ENCODE measurements at regions not wholly inside any gene's neighbourhood (a gene's known extent, or its start where the extent isn't known, plus 50 kb on each side); places are given as distances from the start of the nearest gene placed in this dataset.

- H3K4me3 ChIP-seq (ENCODE audit: low read depth, low read length), result no peak overlapping the region
- H3K27me3 ChIP-seq (ENCODE audit: control insufficient read depth, insufficient read depth, low read length), result no peaks in the 10 kb centered on the region
- H3K4me1 ChIP-seq (ENCODE audit: control insufficient read depth, insufficient read depth, low read length), result no peaks in the 10 kb centered on the region
- no peak for DNase-seq (ENCODE audit: low read depth in 4 of 6, low spot score in 6 of 6)
- H3K36me3 ChIP-seq (ENCODE audit: control insufficient read depth, insufficient read depth, low read length), result no peaks in the 10 kb centered on the region
- no peak overlapping the region for H3K27ac ChIP-seq (ENCODE audit: low read depth, low read length)
- WGBS (ENCODE audit: insufficient coverage), result 83% methylated on average over 4 of the region's 10 CpGs
- no peaks in the 10 kb centered on the region for H3K9me3 ChIP-seq (ENCODE audit: control insufficient read depth, insufficient read depth, low read length)
These were observed 335.3 kb downstream of the FGFR2 start for GRCh38 chr10:121262774-121263430.

DNA sequence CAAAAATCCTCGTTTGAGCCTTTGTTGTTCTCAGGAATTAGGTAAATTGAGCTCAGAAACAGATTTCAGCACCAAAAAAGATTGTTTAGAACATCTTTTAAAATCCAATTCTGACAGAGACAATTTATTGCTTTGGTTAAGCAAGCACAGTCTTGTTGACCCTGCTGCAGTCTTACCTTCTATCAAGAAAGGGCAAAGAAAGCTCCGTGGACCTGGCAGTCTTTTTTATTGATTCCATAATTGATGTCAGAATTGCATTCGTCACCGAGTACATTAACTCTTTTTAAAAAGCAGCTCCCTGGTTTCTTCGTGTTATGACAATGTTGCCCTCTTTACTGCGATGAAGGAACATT, 334.8 kb downstream of the FGFR2 start:
- WGBS (ENCODE audit: insufficient coverage), result 56% methylated on average over 1 of the region's 6 CpGs
- no peak overlapping the region for H3K27ac ChIP-seq (ENCODE audit: low read depth, low read length)
- no peaks in the 10 kb centered on the region for H3K4me1 ChIP-seq (ENCODE audit: control insufficient read depth, insufficient read depth, low read length)
- H3K4me3 ChIP-seq (ENCODE audit: low read depth, low read length), result no peak overlapping the region
- no peaks in the 10 kb centered on the region for H3K27me3 ChIP-seq (ENCODE audit: control insufficient read depth, insufficient read depth, low read length)
- no peaks in the 10 kb centered on the region for H3K9me3 ChIP-seq (ENCODE audit: control insufficient read depth, insufficient read depth, low read length)
- no peaks in the 10 kb centered on the region for H3K36me3 ChIP-seq (ENCODE audit: control insufficient read depth, insufficient read depth, low read length)
- peak in 1 of 6 donors; percentile 32 for DNase-seq (ENCODE audit: low read depth in 4 of 6, low spot score in 6 of 6)

GRCh38 chr10:121265360-121266123, 332.7 kb downstream of the FGFR2 start:
- Histone ChIP-seq H3K27me3 (ENCODE audit: control insufficient read depth, insufficient read depth, low read length) (no peaks in the 10 kb centered on the region), H3K27ac (ENCODE audit: low read depth, low read length) (no peak overlapping the region), H3K4me3 (ENCODE audit: low read depth, low read length) (no peak overlapping the region), H3K36me3 (ENCODE audit: control insufficient read depth, insufficient read depth, low read length) (no peaks in the 10 kb centered on the region), H3K4me1 (ENCODE audit: control insufficient read depth, insufficient read depth, low read length) (no peaks in the 10 kb centered on the region), H3K9me3 (ENCODE audit: control insufficient read depth, insufficient read depth, low read length) (no peaks in the 10 kb centered on the region)
- 74% methylated on average over 4 of the region's 6 CpGs for WGBS (ENCODE audit: insufficient coverage)
- no peak for DNase-seq (ENCODE audit: low read depth in 4 of 6, low spot score in 6 of 6)

- Histone ChIP-seq H3K9me3 (ENCODE audit: control insufficient read depth, insufficient read depth, low read length) (no peaks in the 10 kb centered on the region), H3K4me1 (ENCODE audit: control insufficient read depth, insufficient read depth, low read length) (no peaks in the 10 kb centered on the region), H3K4me3 (ENCODE audit: low read depth, low read length) (no peak overlapping the region), H3K36me3 (ENCODE audit: control insufficient read depth, insufficient read depth, low read length) (no peaks in the 10 kb centered on the region), H3K27ac (ENCODE audit: low read depth, low read length) (no peak overlapping the region), H3K27me3 (ENCODE audit: control insufficient read depth, insufficient read depth, low read length) (no peaks in the 10 kb centered on the region)
- 72% methylated on average over 4 of the region's 5 CpGs for WGBS (ENCODE audit: insufficient coverage)
- no peak for DNase-seq (ENCODE audit: low read depth in 4 of 6, low spot score in 6 of 6)
These were observed 331.9 kb downstream of the FGFR2 start for GRCh38 chr10:121266370-121266769.

DNA sequence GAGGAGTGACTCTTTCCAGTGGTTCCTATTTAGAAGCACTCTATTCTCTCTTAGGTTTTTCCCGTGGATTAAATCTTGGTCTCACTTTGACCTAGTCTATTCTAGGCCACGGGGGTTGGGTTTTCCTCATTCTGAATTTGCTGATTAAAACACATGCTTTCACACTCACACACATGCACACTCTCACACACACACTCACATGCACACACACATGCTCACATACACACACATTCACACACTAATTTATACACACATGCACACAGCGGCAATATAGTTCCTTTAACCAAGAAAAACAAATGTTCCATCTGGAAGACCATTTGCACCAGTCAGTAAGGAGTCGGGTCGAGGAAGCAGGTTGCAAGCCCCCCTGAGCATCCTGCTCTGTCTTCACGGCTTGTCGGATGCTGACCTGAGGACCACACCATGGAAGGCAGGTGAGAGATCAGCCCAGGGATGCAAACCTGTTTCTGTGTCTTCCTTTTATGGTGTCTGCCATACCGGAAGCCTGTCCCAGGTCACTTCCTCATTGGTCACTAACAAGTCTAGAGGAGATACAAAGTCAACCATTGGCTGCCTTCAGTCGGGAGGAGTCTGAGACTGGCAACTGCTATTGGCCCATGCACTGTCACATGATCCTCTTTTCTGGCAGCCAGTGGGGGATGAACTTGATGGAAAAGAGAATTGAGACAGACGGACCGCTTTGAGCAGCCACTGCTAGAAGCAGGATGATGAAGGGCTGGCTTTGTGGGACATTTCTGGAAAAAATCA, 330.8 kb downstream of the FGFR2 start:
- H3K9me3 ChIP-seq (ENCODE audit: control insufficient read depth, insufficient read depth, low read length), result no peaks in the 10 kb centered on the region
- no peak for DNase-seq (ENCODE audit: low read depth in 4 of 6, low spot score in 6 of 6)
- 90% methylated on average over 6 of the region's 11 CpGs for WGBS (ENCODE audit: insufficient coverage)
- no peaks in the 10 kb centered on the region for H3K36me3 ChIP-seq (ENCODE audit: control insufficient read depth, insufficient read depth, low read length)
- H3K27ac ChIP-seq (ENCODE audit: low read depth, low read length), result no peak overlapping the region
- H3K4me3 ChIP-seq (ENCODE audit: low read depth, low read length), result no peak overlapping the region
- H3K27me3 ChIP-seq (ENCODE audit: control insufficient read depth, insufficient read depth, low read length), result no peaks in the 10 kb centered on the region
- no peaks in the 10 kb centered on the region for H3K4me1 ChIP-seq (ENCODE audit: control insufficient read depth, insufficient read depth, low read length)

DNA sequence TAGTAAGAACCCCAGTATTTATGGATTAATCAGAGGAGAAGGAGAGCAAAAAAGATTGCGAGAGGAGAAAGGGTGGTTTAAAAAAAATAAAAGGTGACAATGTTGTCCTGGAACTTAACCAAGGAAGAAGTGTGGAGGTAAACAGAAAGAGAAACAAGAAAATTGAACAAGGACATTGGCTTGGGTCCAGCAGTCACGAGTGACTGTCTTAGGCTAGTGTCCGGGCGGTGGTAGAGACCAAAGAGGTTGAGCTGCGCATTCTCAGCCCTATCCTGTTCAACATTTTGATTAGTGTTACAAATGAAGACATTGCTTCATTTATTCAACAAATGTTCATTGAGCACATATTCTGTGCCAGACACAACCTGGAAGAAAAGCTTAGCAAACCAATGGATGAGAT, 329.9 kb downstream of the FGFR2 start:
- H3K4me1 ChIP-seq (ENCODE audit: control insufficient read depth, insufficient read depth, low read length), result no peaks in the 10 kb centered on the region
- WGBS (ENCODE audit: insufficient coverage), result 76% methylated on average over 3 of the region's 5 CpGs
- no peaks in the 10 kb centered on the region for H3K27me3 ChIP-seq (ENCODE audit: control insufficient read depth, insufficient read depth, low read length)

GRCh38 chr10:121268863-121269432, 329.3 kb downstream of the FGFR2 start:
- DNase-seq (ENCODE audit: low read depth in 4 of 6, low spot score in 6 of 6), result no peak
- no peak overlapping the region for H3K27ac ChIP-seq (ENCODE audit: low read depth, low read length)
- no peaks in the 10 kb centered on the region for H3K27me3 ChIP-seq (ENCODE audit: control insufficient read depth, insufficient read depth, low read length)
- H3K4me3 ChIP-seq (ENCODE audit: low read depth, low read length), result no peak overlapping the region
- no peaks in the 10 kb centered on the region for H3K9me3 ChIP-seq (ENCODE audit: control insufficient read depth, insufficient read depth, low read length)
- no peaks in the 10 kb centered on the region for H3K4me1 ChIP-seq (ENCODE audit: control insufficient read depth, insufficient read depth, low read length)
- WGBS (ENCODE audit: insufficient coverage), result no CpG with 5 or more reads among the region's 4 CpGs
- H3K36me3 ChIP-seq (ENCODE audit: control insufficient read depth, insufficient read depth, low read length), result no peaks in the 10 kb centered on the region

More for the DNA sequence above, 329.9 kb downstream of the FGFR2 start:
- no peak overlapping the region for H3K27ac ChIP-seq (ENCODE audit: low read depth, low read length)
- no peaks in the 10 kb centered on the region for H3K9me3 ChIP-seq (ENCODE audit: control insufficient read depth, insufficient read depth, low read length)
- DNase-seq (ENCODE audit: low read depth in 4 of 6, low spot score in 6 of 6), result no peak
- H3K4me3 ChIP-seq (ENCODE audit: low read depth, low read length), result no peak overlapping the region
- H3K36me3 ChIP-seq (ENCODE audit: control insufficient read depth, insufficient read depth, low read length), result no peaks in the 10 kb centered on the region

DNA sequence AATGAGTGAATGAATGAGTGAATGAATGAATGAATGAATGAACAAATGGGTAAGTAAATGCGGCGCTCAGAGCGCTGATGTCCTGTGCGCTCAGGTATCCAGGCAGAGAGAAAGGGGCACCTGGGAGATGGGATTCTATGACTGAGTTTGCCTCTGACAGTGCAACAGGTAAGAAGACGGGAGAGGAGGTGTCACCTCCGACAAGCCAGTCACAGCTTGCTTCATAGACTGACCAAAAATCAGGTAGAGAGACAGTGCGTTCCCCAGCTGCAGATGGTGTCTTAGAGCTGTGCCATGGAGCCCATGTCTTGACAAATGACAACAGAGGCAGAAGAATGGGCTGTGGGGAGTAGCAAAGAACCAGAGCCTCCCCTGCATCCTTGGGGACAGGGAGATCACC, 327.3 kb downstream of the FGFR2 start:
- Histone ChIP-seq H3K27me3 (ENCODE audit: control insufficient read depth, insufficient read depth, low read length) (no peaks in the 10 kb centered on the region), H3K4me3 (ENCODE audit: low read depth, low read length) (no peak overlapping the region), H3K36me3 (ENCODE audit: control insufficient read depth, insufficient read depth, low read length) (no peaks in the 10 kb centered on the region), H3K27ac (ENCODE audit: low read depth, low read length) (no peak overlapping the region), H3K9me3 (ENCODE audit: control insufficient read depth, insufficient read depth, low read length) (no peaks in the 10 kb centered on the region), H3K4me1 (ENCODE audit: control insufficient read depth, insufficient read depth, low read length) (no peaks in the 10 kb centered on the region)
- DNase-seq (ENCODE audit: low read depth in 4 of 6, low spot score in 6 of 6), result no peak
- 87% methylated on average over 7 of the region's 7 CpGs for WGBS (ENCODE audit: insufficient coverage)

DNA sequence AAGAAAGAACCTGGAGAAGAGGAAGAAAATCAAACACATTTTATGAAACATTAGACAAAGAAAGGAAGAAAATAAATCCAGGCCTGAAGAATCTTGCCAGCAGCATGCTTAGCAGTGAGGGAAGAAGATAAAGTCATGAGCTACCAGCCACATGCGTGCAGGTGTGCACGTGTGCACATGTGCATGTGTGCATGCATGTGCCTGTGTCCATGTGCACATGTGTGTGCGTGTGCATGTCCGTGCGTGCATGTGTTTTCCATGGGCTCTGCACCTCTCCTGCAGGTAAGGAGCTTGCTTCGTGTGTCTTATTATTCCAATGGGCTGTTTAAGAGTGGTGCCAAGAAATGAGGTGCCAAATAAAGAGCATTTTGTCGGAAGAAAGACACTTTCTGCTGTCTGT, 322.2 kb downstream of the FGFR2 start:
- Histone ChIP-seq H3K27me3 (ENCODE audit: control insufficient read depth, insufficient read depth, low read length) (no peaks in the 10 kb centered on the region), H3K4me1 (ENCODE audit: control insufficient read depth, insufficient read depth, low read length) (no peaks in the 10 kb centered on the region), H3K36me3 (ENCODE audit: control insufficient read depth, insufficient read depth, low read length) (no peaks in the 10 kb centered on the region), H3K9me3 (ENCODE audit: control insufficient read depth, insufficient read depth, low read length) (no peaks in the 10 kb centered on the region), H3K27ac (ENCODE audit: low read depth, low read length) (no peak overlapping the region), H3K4me3 (ENCODE audit: low read depth, low read length) (no peak overlapping the region)
- no peak for DNase-seq (ENCODE audit: low read depth in 4 of 6, low spot score in 6 of 6)
- 98% methylated on average over 7 of the region's 7 CpGs for WGBS (ENCODE audit: insufficient coverage)
